Karpas-422 (cell line): ENCODE measurements at regions not wholly inside any gene's neighbourhood (a gene's known extent, or its start where the extent isn't known, plus 50 kb on each side); places are given as distances from the start of the nearest gene placed in this dataset.
"Not testable (repeated sequence)": the region's sequence is repeated elsewhere in the genome, so short reads cannot be mapped to it uniquely, and the experiment has no call there.

Source experiments
- DNase-seq: peaks from one replicate; pipeline ENCODE4 v3.0.0-alpha.2; 2015
- H2AFZ ChIP-seq: fragments of 200-600 bp; sonication (generic); 2 replicates; pipeline ENCODE4 v1.6.1; 2014; ENCODE audit warnings: antibody characterized with exemption, low read length, mixed read lengths
- H3K27ac ChIP-seq: fragments of 200-600 bp; sonication (generic); 2 replicates; pipeline ENCODE4 v1.5.1; 2014; ENCODE audit warnings: mild to moderate bottlenecking, low read length, moderate library complexity
- H3K27me3 ChIP-seq: fragments of 200-600 bp; sonication (generic); 2 replicates; pipeline ENCODE4 v1.6.1; 2014; ENCODE audit warnings: low read length, mixed read lengths
- H3K36me3 ChIP-seq: fragments of 200-600 bp; sonication (generic); 2 replicates; pipeline ENCODE4 v1.6.1; 2014; ENCODE audit warnings: low read length, mixed read lengths; ENCODE audit not compliant: insufficient read depth
- H3K4me1 ChIP-seq: fragments of 200-600 bp; sonication (generic); 2 replicates; pipeline ENCODE4 v1.6.1; 2014; ENCODE audit warnings: mild to moderate bottlenecking, low read length, mixed read lengths
- H3K4me2 ChIP-seq: fragments of 200-600 bp; sonication (generic); 2 replicates; pipeline ENCODE4 v1.6.1; 2014; ENCODE audit warnings: low read length, low read depth, mild to moderate bottlenecking; ENCODE audit not compliant: poor library complexity, severe bottlenecking
- H3K4me3 ChIP-seq: fragments of 200-600 bp; sonication (generic); 2 replicates; pipeline ENCODE4 v1.5.1; 2014; ENCODE audit warnings: mild to moderate bottlenecking, antibody characterized with exemption, low read length, mixed read lengths
- H3K79me2 ChIP-seq: fragments of 200-600 bp; sonication (generic); 2 replicates; pipeline ENCODE4 v1.6.1; 2014; ENCODE audit warnings: mild to moderate bottlenecking, low read length, mixed read lengths
- H3K9ac ChIP-seq: fragments of 200-600 bp; sonication (generic); 2 replicates; pipeline ENCODE4 v1.6.0; 2014; ENCODE audit warnings: low read length
- H3K9me2 ChIP-seq: fragments of 200-600 bp; sonication (generic), shearing (Covaris generic); replicated peaks from 2 replicates; pipeline ENCODE4 v1.6.0; 2014; ENCODE audit warnings: mild to moderate bottlenecking, low read length, moderate library complexity; ENCODE audit not compliant: insufficient read depth
- H3K9me3 ChIP-seq: fragments of 300-700, 200-600 bp; sonication (generic); 2 replicates; pipeline ENCODE4 v1.6.1; 2014; ENCODE audit warnings: low read length, mixed read lengths
- H4K20me1 ChIP-seq: fragments of 200-600 bp; sonication (generic); 2 replicates; pipeline ENCODE4 v1.6.1; 2014; ENCODE audit warnings: mild to moderate bottlenecking, antibody characterized with exemption, low read length, low read depth; ENCODE audit not compliant: insufficient read depth

DNA sequence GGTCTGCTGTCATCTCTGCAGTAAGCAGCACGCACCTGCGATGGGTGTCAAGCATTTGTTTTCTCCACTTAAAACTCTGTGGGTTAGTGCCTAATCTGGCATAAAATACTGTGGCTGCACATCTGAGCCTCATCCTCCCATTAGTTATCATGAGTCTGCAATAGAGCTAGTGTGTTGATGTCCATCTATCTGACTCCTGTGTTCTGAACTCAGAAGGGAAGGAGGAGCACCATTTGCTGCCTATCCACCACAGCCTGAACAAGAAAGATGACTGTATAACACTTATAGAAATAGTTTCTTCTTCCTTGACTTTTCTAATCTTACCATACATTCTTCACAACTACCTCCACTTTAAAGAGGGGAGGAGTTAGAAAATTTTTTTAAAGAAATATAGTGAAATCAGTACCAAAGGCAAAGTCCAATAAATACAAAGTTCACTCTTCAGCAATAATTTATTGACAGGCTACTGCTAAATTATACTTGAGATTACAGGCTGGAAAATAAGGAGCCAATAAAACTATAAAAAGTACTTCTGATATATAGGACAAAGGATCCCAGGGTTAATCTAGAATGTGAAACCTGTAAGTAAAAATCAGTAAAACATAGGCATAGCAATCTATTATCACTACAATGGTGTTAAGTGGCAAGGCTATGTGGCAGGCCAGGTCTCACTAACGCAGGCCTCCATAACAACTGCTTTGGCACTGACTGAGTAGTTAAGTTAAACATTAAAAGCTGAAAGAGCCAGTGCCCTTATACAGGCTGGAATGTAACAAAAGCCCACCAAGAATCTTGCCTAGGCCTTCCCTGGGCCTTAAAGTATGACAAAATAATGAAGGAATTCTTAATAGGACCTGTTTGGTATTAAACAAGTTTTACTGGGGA, 70.2 kb downstream of the LGALS9C start:
- H4K20me1 ChIP-seq, H3K4me1 ChIP-seq: not testable (repeated sequence)

GRCh38 chr17:18557086-18557485, 80.5 kb downstream of the LGALS9C start:
- H3K79me2 ChIP-seq, H3K9ac ChIP-seq, H2AFZ ChIP-seq, H3K27me3 ChIP-seq, H3K9me2 ChIP-seq, H3K36me3 ChIP-seq, H3K4me2 ChIP-seq, H3K9me3 ChIP-seq, H4K20me1 ChIP-seq, H3K4me1 ChIP-seq, DNase-seq, H3K4me3 ChIP-seq, H3K27ac ChIP-seq: not testable (repeated sequence)

More for the DNA sequence above, 70.2 kb downstream of the LGALS9C start:
- not testable (repeated sequence) for H3K79me2 ChIP-seq, H3K9ac ChIP-seq, H3K9me3 ChIP-seq, H3K27ac ChIP-seq, H3K4me3 ChIP-seq, H3K27me3 ChIP-seq, DNase-seq, H2AFZ ChIP-seq, H3K36me3 ChIP-seq, H3K4me2 ChIP-seq, H3K9me2 ChIP-seq

- H3K27ac ChIP-seq, H3K9me2 ChIP-seq, H4K20me1 ChIP-seq, H3K27me3 ChIP-seq, H3K36me3 ChIP-seq, H3K9me3 ChIP-seq, H3K79me2 ChIP-seq, H2AFZ ChIP-seq, H3K9ac ChIP-seq, H3K4me1 ChIP-seq: not testable (repeated sequence)
- Histone ChIP-seq H3K4me3 (peak overlapping the region; percentile 22; the same call in 1 of the 2 replicates), H3K4me2 (peak overlapping the region; percentile 40)
- peak; percentile 39 for DNase-seq
Observed at GRCh38 chr17:18563381-18564098, 80.7 kb downstream of the TBC1D28 start.

DNA sequence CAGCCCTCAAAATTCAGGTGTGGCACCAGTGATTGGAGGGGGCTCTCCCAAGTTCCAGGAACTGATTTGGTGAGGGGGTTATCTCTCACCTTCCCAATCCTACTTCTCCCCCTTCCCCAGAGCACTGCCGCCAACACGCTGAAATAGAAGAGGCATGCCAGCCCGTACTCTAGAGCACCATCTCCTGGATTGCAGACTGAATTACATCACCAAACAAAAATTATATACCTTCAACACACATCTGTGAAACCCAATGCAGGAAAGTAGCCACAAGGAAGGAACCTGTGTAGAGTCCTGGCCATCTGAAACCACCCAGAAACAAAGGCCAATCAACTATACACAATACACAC, 80.1 kb downstream of the TBC1D28 start:
- Histone ChIP-seq H3K4me2 (peak overlapping the region; percentile 40), H3K4me3 (peak overlapping the region; percentile 22; the same call in 1 of the 2 replicates)
- not testable (repeated sequence) for H3K9me3 ChIP-seq, H3K36me3 ChIP-seq, H3K9me2 ChIP-seq, H3K27ac ChIP-seq, H4K20me1 ChIP-seq, H3K4me1 ChIP-seq, H3K79me2 ChIP-seq, H3K9ac ChIP-seq, H3K27me3 ChIP-seq, H2AFZ ChIP-seq
- DNase-seq, result peak; percentile 70

DNA sequence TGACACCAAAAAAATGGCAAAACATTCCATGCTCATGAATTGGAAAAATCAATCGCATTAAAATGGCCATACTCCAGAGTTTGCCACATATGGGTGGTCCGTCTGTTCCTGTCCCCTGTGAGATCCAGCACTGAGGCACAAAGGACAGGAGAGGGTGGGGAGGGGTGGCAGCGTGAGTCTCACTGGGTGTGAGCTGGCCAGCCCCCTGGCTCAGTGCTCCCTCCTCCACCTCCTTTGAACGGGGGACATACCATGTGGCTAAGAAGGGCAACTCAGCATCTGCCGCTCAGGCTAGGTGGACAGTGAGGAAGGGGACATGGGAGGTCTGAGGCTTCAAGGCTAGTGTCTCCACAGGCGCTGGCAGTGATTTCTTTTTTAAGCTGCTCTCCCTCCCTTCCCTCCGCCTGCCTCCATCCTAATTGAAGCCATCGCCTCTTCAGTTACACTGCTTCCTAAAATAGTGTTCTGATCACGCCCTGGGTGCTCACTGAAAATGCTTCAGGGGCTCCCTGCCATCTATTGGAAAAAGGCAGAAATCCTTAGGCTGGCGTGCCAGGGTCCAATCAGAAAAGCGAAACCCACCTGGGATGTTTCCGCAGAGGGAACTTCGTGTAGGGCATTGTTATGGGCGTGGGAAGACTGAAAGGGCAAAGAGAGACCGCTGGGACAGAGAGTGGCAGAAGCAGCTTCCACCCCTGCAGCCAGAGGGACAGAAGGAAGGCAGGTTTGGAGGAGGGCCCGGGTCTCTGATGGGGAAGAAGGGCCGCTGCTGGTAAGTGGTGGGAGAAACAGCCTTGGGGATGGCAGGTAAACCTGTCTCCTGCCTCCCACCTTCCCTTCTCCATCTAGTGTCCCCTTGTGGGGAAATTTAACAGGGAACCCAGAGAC, 75.8 kb downstream of the TBC1D28 start:
- H3K79me2 ChIP-seq, H3K4me2 ChIP-seq, H3K4me3 ChIP-seq, H3K27me3 ChIP-seq, H3K36me3 ChIP-seq, H3K4me1 ChIP-seq, H3K9me2 ChIP-seq, H3K9me3 ChIP-seq, H3K9ac ChIP-seq, H2AFZ ChIP-seq, H4K20me1 ChIP-seq, H3K27ac ChIP-seq, DNase-seq: not testable (repeated sequence)

GRCh38 chr17:18569489-18569913, 74.7 kb downstream of the TBC1D28 start:
- H3K36me3 ChIP-seq, H3K4me3 ChIP-seq, H2AFZ ChIP-seq, H3K9me3 ChIP-seq, H3K9me2 ChIP-seq, H3K4me1 ChIP-seq, H3K79me2 ChIP-seq, H3K27ac ChIP-seq, H4K20me1 ChIP-seq, H3K9ac ChIP-seq, H3K27me3 ChIP-seq: not testable (repeated sequence)
- peak overlapping the region; percentile 46 for H3K4me2 ChIP-seq
- DNase-seq, result peak; percentile 45

- H4K20me1 ChIP-seq, H3K36me3 ChIP-seq, H3K79me2 ChIP-seq, H3K4me2 ChIP-seq, H3K27me3 ChIP-seq, DNase-seq, H2AFZ ChIP-seq, H3K27ac ChIP-seq, H3K9me2 ChIP-seq, H3K9ac ChIP-seq, H3K4me1 ChIP-seq, H3K9me3 ChIP-seq, H3K4me3 ChIP-seq: not testable (repeated sequence)
Observed at GRCh38 chr17:18572536-18572935, 71.7 kb downstream of the TBC1D28 start.

DNA sequence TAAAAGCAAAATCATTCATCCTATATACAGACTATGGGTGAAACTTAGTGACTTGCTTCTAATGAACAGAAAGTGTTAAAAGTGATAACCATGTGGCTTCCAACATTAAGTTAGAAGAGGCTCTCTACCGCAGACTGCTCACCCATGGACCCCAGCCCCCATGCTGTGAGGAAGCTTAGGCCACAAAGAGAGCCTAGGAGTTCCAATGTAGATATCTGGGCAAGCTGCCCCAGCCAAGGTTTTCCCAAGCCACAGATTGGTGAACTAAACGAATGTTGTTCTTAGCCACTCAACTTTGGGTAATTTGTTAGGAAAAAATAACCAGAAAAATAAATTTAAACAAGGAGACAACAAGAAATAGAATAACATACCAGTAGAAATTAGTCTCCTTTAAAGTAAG, 70.1 kb downstream of the TBC1D28 start:
- not testable (repeated sequence) for H2AFZ ChIP-seq, H3K79me2 ChIP-seq, DNase-seq

More for the DNA sequence above, 70.1 kb downstream of the TBC1D28 start:
- H3K4me1 ChIP-seq, H3K9ac ChIP-seq, H3K27me3 ChIP-seq, H3K9me2 ChIP-seq, H3K4me2 ChIP-seq, H3K36me3 ChIP-seq, H3K9me3 ChIP-seq, H3K27ac ChIP-seq, H3K4me3 ChIP-seq, H4K20me1 ChIP-seq: not testable (repeated sequence)
